HTR-8/SVneo (cell line): ENCODE measurements at regions not wholly inside any gene's neighbourhood (a gene's known extent, or its start where the extent isn't known, plus 50 kb on each side); places are given as distances from the start of the nearest gene placed in this dataset.
"Not testable (repeated sequence)": the region's sequence is repeated elsewhere in the genome, so short reads cannot be mapped to it uniquely, and the experiment has no call there.

Source experiments
- DNase-seq: peaks from one replicate; pipeline ENCODE4 v3.0.0; 2011; ENCODE audit warnings: low spot score, mixed read lengths; ENCODE audit not compliant: insufficient read length
- FAIRE-seq: peaks from 2 replicates; lab custom pipeline; 2011; peaks lifted over from hg19 to GRCh38; lab: Jason Lieb, UNC

DNA sequence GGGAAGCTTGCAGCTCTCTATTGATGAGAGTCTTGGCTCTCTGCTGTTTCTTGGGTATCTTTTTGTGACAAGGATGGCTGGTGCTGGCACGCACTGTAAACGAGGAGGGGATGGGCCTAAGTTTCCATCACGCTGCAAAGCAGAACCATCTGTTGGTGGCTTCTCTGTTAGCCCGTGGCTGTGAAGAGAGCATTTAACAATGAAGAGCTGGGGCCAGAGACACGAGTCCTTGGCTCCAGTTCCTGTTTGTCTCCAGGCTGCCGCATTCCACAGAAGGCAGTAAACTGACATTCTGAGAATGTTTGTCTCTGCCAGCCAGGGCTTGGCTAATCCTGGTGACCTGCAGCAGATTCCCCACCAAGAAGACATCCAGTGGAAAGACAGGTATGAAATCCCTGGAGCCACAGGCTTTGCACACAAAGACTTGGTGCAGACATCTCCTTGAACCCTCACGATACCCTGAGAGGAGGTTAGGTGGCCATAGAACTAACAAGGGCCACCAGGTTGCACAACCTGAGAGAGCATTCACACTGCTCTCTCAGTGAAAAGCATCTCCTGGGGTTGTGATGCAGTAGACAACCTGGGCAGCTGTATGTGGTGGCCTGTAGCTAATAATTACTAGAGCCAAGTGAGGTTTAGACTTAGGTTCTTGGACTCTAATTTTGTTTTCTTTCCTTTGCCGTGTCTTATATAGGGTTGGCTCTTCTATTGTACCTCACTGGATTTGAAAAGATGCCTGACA, 130.9 kb downstream of the ASB7 start:
- FAIRE-seq, result peak; percentile 75
- DNase-seq, result peak; percentile 41

DNA sequence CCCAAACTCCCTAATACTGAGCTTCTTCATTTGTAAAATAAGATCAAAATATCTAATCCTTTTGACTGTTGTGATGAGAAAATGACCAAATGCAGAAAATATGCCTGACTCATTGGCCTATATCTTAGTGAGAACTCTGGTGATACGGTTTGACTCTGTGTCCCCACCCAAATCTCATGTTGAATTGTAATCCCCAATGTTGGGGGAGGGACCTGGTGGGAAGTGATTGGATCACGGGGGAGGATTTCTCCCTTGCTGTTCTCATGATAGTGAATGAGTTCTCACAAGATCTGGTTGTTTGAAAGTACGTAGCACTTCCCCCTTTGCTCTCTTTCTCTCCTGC, 131.4 kb downstream of the ASB7 start:
- DNase-seq, result not testable (repeated sequence)
- FAIRE-seq, result peak; percentile 40

DNA sequence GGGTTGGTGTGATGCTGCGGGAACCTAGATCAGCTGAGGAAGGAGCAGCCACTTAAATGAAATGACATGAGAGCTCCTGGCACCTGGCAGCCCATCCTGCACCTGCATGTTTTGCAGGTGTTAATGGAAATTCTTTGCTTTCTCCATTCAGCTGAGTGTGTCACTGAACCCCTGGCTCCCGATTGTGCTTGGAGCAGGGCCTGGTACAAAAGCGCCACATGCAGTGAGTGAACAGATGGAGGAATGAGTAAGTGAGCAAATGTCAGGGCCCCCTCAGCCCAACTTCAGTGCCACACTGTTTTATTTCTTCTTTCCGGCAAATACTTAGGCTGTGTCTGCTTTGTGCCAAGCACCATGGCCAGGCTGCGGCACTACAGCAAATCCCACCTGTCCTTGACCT, 132.2 kb downstream of the ASB7 start:
- FAIRE-seq, result no peak
- DNase-seq, result no peak

DNA sequence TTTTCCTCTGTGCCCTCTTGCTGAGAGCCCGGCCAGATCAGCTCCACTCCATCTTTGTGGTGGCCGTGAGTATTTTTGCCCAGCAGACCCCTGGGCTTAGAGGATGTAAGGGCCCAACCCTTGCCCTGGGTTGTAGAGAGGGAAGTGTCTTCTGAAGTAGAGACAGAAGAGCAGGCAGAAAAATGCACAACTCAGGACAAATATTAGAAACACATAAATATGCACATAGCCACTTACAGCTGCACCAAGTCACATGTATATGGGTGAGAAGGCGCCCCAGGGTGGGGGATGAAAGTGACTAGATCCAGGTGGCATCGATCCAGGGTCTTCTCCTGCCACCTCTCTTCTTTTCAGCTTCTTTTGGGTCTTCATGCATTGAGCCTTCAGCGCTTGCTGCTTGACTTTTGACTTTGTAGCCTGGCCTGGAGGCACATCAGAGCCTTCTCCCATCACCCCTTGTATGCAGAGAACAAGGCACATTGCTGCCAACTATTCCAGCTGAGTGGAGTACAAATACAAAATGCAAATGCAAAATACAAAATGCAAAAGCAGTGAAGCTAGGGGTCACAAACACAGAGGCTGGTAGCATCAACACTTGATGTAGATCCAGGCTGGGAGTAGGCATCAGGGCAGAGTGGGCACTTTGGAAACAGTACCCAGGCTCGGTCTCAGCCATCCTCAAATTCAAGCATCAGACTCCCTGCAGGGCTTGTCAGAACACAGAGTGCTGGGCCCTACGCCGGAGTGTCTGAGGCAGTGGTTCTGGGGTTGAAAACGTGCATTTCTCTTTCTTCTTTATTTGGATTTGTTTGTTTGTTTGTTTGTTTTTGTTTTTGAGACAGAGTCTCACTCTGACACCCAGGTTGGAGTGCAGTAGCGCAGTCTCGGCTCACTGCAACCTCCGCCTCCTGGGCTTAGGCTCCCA, 133.0 kb downstream of the ASB7 start:
- no peak for DNase-seq
- FAIRE-seq, result peak; percentile 16

DNA sequence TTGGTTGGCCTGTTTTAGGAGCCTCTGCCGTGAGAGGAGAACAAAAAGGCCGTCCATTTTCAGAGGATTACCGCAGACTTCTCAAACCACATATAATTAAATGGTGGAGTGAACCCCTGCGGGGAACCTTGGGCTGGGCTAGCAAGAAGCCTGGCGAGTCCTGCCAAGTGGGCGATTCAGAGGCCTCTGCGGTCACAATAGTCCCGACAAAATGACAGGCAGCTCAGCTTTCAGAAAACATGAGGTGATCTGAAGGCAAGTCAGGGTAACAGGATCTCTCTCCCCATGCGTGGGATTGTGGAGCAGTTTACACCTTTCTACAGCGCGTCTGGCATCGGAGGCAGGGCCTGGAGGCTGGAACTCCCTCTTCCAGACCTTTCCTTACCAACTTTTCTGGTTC, 134.8 kb downstream of the ASB7 start:
- FAIRE-seq (no peak), DNase-seq (no peak)

DNA sequence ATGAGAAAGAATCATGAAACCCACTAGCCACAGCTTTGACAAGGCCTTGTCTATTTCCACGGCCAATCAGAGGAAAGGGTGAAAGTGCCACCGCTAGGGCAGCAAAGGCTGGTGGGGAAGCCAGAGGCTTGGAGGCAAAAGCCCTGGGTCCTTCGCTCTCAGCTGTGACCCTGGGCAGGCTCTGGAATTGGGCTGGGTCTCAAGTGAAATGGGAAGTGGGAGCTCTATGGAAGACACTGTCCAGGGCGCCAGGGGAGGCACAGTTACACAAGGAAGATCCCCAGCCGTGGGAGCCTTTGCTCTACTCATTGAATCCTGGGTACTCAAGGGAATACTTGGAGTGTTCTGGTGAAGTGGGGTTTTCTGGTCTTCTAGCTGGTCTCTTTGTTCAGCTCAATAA, 136.2 kb downstream of the ASB7 start:
- DNase-seq (no peak), FAIRE-seq (no peak)

DNA sequence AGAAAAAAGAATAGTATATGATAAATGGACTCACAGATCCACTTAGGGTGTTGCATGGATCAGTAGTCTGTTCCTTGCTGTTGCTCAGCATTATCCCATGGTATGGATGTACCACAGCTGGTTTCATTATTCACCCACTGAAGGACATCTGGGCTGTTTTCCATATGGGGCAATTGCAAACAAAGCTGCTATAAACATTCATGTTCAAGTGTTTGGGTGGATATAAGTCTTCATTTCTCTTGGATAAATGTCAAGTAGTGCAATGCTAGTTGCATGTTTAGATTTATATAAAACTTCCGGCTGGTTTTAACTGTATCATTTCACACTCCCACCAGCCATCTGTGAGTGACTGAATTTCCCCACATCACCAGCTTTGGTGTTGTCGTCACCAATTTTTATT, 137.7 kb downstream of the ASB7 start:
- DNase-seq, result no peak
- FAIRE-seq, result no peak

DNA sequence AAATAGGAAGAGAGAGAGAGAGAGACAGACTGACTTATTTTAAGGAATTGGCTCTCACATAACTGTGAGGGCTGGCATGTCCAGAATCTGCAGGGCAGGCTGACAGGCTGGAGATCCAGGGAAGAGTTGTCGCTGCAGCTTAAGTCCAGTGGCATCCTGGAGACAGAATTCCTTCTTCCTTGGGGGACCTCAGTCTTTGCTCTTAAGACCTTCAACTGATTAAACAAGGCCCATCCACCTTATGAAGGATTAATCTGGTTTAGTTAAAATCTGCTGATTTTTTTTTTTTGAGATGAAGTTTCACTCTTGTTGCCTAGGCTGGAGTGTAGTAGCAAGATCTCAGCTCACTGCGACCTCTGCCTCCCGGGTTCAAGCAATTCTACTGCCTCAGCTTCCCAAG, 128.0 kb upstream of the ALDH1A3 start:
- FAIRE-seq, result no peak

DNA sequence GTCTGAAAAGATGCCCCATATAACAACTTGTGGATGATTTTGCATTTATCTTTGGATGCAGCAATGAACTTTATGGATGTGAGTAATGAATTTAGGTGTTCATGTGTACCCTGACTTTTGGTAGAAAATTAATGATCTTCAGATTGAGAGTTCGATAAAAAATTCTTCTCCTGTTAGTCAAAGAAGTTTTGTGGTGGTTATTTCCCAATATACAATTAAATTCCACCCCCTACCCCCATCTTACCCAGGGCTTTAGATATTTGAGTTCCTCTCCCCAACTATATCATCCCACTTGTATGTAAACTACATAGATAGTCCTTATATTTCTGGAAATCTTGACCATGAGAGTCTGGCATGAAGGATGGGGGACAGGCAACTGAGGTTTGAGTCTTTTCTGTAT, 126.1 kb upstream of the ALDH1A3 start:
- no peak for FAIRE-seq
- no peak for DNase-seq

More for the DNA sequence above, 128.0 kb upstream of the ALDH1A3 start:
- no peak for DNase-seq

DNA sequence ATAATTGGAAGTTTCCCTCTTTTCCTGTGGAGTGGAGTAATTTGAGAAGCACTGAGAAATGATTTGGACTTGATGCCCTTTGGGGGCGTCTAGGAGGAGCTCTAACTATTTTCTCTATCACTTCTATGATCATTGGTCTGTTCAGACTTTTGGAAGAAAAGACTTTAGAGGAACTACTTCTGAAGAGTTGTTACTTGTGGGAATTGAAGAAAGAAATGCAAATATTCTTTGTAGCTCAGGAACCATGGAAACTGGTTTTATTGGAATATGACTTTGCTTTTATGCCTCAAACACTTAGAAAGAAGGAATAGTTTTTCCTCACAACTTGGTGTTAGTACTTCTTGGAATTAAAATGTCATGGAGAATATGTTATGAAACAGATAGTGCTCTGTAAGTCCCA, 122.0 kb upstream of the ALDH1A3 start:
- no peak for DNase-seq

DNA sequence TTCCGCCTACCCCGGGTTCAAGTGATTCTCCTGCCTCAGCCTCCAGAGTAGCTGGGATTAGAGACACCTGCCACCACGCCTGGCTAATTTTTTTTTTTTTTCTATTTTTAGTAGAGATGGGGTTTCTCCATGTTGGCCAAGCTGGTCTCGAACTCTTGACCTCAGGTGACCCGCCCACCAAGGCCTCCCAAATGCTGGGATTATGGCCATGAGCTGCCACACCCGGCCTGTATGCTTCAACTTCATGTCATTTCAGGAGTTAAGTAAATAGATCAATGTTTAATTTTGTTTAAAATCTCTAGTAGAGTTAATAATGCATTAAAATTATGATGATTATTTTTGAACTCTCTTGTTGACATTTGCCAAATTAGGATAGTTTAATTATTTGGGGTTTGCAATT, 121.1 kb upstream of the ALDH1A3 start:
- FAIRE-seq (no peak), DNase-seq (no peak)

More for the DNA sequence above, 122.0 kb upstream of the ALDH1A3 start:
- no peak for FAIRE-seq

DNA sequence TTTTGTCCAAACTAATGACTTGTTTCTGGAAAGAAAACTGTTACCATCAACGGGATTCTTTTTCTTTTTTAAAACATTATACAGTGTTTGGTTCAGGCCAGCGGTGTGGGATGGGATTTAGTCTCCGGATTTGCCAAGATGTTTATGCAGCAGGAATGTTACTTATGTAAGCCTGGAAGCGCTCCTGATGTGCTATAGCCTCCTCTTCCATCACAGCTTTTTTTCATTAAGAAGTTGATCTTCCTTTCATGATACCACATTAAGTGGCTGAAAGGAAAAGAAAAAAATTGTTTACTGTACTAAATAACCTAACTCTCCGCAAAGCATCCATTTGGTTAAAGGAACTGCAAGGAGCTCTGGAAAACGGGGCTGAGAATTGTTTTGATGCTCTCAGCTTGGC, 120.5 kb upstream of the ALDH1A3 start:
- FAIRE-seq, result no peak
- DNase-seq, result no peak

DNA sequence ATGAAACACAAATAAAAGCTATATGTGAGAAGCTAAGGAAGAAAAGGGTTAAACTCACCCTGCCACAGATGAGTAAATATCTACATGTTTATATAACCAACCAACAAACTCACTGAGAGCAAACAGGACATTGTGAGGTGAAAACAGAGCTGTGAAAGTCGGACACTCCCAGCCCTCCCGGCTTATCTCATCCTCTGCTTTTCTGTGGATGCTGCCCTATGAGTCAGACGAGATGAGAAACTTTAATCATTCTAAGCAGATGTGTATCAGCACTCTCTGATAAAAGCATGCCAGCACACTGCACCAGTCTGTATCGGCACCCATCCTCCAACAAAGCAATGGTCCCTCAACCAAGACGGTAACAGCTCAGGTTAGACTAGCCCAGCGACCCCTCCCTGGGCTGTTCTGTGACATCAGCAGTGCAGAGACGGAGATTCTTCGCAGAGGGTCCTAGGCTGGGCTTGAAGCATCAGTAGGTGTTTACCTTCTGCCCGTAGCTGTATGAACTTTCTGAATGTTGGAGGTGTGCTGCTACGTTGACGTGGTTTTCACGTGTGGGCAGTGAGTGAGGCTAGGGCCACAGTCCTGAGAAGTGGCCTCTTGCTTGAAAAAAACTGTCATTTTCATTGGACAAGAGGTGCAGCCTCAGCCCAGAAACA, 119.8 kb upstream of the ALDH1A3 start:
- FAIRE-seq, result peak; percentile 90
- peak; percentile 52 for DNase-seq

DNA sequence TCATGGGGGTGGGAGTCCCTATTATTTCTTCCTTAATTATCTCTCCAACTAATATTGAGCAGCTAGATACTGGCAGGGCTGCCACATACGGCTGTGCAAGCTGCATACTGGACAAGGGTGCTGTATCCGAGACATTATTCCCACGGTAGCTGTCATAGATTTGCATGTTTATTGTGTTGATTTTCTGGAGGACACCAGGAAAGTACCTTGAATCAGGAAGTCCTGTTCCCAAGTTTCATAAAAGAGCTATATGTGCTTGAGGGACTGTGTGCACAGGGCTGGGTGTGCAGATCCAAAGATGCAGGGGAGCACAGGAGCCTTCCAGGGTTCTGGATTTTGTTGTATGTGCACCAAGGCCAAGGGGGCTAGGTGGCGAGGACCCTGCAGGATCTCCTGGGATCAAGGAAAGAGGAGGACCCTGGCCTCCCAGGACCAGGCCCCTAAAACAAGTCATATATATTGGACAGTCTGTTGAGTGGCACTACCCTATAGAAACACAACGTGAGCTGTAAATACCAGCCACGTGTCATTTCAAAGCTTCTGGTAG, 119.2 kb upstream of the ALDH1A3 start:
- FAIRE-seq, result no peak
- DNase-seq, result no peak

DNA sequence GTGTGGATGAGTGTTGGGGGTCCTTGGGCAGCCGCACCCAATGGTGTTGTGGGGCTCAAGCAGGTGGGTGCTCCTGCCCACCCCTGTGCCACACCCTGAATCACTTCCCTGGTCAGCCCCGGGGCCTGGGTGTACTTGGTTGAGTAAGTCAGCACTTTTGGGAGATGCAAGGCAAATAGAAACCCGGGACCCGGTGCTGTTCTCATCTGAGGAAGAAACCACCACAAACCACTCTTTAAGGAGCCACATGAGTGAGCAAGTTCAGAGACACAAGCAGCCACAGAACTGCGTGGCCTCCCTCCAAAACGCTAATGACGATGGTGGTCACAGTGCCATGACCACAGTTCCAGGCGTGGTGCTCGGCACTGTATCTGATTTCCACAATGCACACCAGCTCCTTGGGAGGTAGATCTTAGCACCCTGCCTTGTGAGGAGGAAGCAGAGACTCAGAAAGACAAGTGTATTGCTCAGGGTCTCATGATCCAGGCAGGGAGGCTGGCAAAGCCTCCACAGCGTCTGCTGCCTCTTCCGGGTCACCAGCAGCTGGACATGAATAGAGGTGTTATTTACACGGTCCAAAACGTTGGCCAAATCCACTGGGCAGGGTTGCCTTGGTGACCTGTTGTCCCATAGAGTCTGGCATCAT, 118.2 kb upstream of the ALDH1A3 start:
- FAIRE-seq (no peak), DNase-seq (no peak)

DNA sequence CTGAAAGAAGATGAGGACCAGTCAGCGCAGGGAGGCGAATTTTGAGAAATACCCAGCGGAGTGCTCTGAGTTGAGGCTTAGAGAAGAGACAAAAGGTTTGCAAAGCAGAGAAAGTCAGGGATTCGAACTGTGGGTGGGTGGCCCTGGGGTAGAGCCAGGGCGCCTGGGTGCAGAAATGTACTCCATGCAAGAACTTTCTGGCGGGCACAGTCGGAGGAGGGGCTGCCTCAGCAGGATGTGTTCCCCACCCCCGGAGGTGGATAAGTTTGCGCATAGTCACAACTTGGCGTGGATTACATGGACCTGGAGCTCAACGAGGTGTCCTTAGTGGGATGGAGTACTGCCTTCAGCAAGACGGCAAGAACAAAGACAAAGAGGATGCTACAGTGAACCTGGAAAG, 117.3 kb upstream of the ALDH1A3 start:
- no peak for DNase-seq
- FAIRE-seq, result no peak

DNA sequence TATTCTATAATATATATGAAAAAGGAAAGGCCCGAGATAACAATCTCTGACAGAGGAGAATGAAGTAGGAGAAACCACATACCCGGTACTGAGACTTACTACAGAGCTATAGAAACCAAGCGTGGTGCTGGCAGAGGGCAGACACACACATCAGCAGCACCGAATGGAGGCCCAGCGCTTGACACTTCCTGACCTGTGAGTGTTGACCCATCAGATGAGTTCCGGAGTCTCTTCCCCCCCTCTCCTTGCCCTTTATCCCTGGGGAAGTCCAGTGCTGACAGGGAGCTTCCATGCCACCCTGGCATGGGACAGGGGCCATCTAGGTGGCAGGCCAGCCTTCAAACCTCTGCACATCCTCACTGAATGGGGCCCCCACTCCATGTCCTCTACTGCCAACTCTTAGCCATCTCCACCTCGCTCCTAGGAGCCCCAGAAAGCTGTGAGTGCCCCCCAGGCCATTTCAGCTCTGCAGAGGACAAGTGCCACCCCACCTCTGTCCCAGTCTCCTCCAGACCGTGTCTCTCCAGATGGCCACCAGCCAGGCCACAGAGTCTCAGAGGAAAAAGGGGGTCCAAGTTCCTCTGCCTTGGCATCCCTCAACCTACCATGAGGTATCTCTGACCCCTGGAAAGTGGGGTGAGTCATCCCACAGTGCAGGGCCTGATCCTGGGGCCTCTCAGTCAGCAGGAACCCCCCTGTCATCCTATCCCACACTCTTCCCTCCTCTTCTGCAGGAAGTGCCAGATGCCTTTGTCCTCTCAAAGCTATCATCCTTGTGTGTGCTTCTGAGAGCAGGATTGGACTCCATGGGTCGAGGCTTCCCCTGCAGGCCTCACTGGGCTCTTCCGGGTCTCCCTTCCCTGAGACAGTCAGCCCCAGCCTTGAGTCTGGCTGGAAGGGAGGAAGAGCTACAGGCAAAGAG, 116.5 kb upstream of the ALDH1A3 start:
- FAIRE-seq (no peak), DNase-seq (no peak)

DNA sequence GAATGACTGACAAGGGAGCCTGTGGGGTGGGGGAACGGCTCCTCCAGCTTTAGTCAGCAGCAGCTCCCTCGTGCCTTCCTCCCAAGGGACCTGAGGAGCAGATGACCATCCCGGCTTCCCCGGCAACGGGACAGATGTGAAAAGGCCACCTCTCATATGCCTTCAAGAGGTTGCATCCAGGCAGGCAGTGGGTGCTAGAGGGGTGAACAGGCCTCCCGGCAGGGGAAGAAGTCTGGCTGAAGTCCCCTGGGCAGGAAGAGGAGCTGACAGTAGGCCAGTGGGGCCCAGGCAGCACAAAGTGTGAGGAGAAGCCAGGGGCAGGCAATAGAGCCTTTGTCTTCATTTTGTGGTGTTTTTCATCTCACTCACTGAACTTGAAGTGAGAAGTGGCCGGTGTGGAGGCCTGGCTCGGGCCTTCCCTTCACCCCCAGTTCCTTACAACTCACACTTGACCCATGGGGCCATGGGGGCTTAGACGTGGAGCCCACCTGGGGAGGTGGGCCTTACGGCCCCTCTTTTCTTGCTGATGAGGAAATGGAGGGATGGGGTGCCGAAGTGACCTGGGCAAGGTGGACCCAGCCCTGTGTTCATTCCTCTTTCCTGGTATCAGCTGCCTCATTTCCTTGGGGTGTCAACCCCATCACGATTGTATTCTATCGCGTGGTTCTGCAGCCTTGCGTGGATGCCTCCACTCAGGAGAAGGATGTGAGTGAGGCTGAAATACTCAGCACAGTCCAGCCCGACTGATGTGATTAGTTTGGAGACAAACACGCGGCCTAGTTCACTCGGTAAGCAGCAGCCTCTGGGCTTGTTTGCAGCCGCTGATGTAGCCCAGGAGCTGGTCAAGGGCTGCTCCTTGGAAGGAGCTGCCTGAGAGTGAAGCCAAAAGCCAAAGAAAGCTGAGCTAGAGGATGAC, 115.5 kb upstream of the ALDH1A3 start:
- no peak for DNase-seq
- FAIRE-seq, result peak; percentile 13
